Mesenchymal stem cell (in vitro differentiated cells and primary cell): ENCODE measurements at regions not wholly inside any gene's neighbourhood (a gene's known extent, or its start where the extent isn't known, plus 50 kb on each side); places are given as distances from the start of the nearest gene placed in this dataset.

Experiments
- DNase-seq: peaks from one replicate; pipeline ENCODE4 v3.0.0-alpha.2; 2013
- H2AFZ ChIP-seq: one replicate; pipeline ENCODE4 v1.6.1; 2013; ENCODE audit warnings: low read depth, mild to moderate bottlenecking, control low read depth, inconsistent platforms, low read length, moderate library complexity
- H2AK5ac ChIP-seq: 2 replicates; pipeline ENCODE4 v1.6.1; 2013; ENCODE audit warnings: low read length, moderate library complexity, mild to moderate bottlenecking, inconsistent platforms; ENCODE audit not compliant: severe bottlenecking
- H2BK120ac ChIP-seq: one replicate; pipeline ENCODE4 v1.6.1; 2013; ENCODE audit warnings: low read depth, mild to moderate bottlenecking, inconsistent platforms, low read length, moderate library complexity
- H2BK12ac ChIP-seq, 2 experiments: one replicate each; pipeline ENCODE4 v1.6.1; 2013; ENCODE audit warnings: inconsistent platforms in 2 of 2, low read length in 2 of 2, mild to moderate bottlenecking in 2 of 2, moderate library complexity in 2 of 2, control low read depth in 1 of 2
- H2BK15ac ChIP-seq: one replicate; pipeline ENCODE4 v1.6.1; 2013; ENCODE audit warnings: mild to moderate bottlenecking, low read depth, inconsistent platforms; ENCODE audit not compliant: poor library complexity, severe bottlenecking
- H2BK5ac ChIP-seq: 2 replicates; pipeline ENCODE4 v1.6.1; 2013; ENCODE audit warnings: low read depth, mild to moderate bottlenecking, low read length, control low read depth, inconsistent platforms; ENCODE audit not compliant: poor library complexity, severe bottlenecking
- H3K14ac ChIP-seq, 2 experiments: one replicate each; pipeline ENCODE4 v1.6.1; 2013; ENCODE audit warnings: inconsistent platforms in 2 of 2, low read length in 2 of 2, control low read depth in 1 of 2, mild to moderate bottlenecking in 1 of 2, moderate library complexity in 1 of 2
- H3K18ac ChIP-seq, 2 experiments: one replicate each; pipeline ENCODE4 v1.6.1; 2013; ENCODE audit warnings: inconsistent platforms in 2 of 2, low read length in 2 of 2, control low read depth in 1 of 2, low read depth in 1 of 2, mild to moderate bottlenecking in 1 of 2
- H3K23ac ChIP-seq, 2 experiments: one replicate each; pipeline ENCODE4 v1.6.1; 2013; ENCODE audit warnings: inconsistent platforms in 2 of 2, low read length in 2 of 2, mild to moderate bottlenecking in 2 of 2, moderate library complexity in 2 of 2, control low read depth in 1 of 2
- H3K27ac ChIP-seq: 2 replicates; pipeline ENCODE4 v1.5.1; 2013; ENCODE audit warnings: mild to moderate bottlenecking, moderate library complexity, low read length, control low read depth, inconsistent platforms; ENCODE audit not compliant: poor library complexity, severe bottlenecking
- H3K27me3 ChIP-seq, 2 experiments: 2 replicates each; pipeline versions ENCODE4 v1.6.1 to v1.7.0; 2013; ENCODE audit warnings: low read length in 2 of 2, mild to moderate bottlenecking in 2 of 2, moderate library complexity in 2 of 2, control low read depth in 1 of 2, inconsistent platforms in 1 of 2; ENCODE audit not compliant: control insufficient read depth in 1 of 2, insufficient read depth in 1 of 2
- H3K36me3 ChIP-seq, 2 experiments: 2 replicates each; pipeline versions ENCODE4 v1.6.1 to v1.7.0; 2013; ENCODE audit warnings: low read length in 2 of 2, control low read depth in 1 of 2, inconsistent platforms in 1 of 2, low read depth in 1 of 2, mild to moderate bottlenecking in 1 of 2; ENCODE audit not compliant: insufficient read depth in 2 of 2, control insufficient read depth in 1 of 2
- H3K4ac ChIP-seq, 2 experiments: one replicate each; pipeline ENCODE4 v1.6.1; 2013; ENCODE audit warnings: inconsistent platforms in 2 of 2, low read length in 2 of 2, mild to moderate bottlenecking in 2 of 2, moderate library complexity in 2 of 2, control low read depth in 1 of 2, low read depth in 1 of 2
- H3K4me1 ChIP-seq: 2 replicates; pipeline ENCODE4 v1.6.1; 2013; ENCODE audit warnings: low read depth, low read length, control low read depth; ENCODE audit not compliant: control insufficient read depth, insufficient read depth
- H3K4me2 ChIP-seq: 2 replicates; pipeline ENCODE4 v1.6.1; 2013; ENCODE audit warnings: low read length, mild to moderate bottlenecking, inconsistent platforms; ENCODE audit not compliant: poor library complexity, severe bottlenecking
- H3K4me3 ChIP-seq, 2 experiments: 2 replicates each; pipeline versions ENCODE4 v1.5.1 to v1.7.0; 2013; ENCODE audit warnings: low read length in 2 of 2, mild to moderate bottlenecking in 2 of 2, control low read depth in 1 of 2, low read depth in 1 of 2; ENCODE audit not compliant: insufficient read depth in 1 of 2
- H3K79me1 ChIP-seq: replicated peaks from 2 replicates; pipeline ENCODE4 v1.6.1; 2013; ENCODE audit warnings: mild to moderate bottlenecking, control low read depth, low read length, inconsistent platforms; ENCODE audit not compliant: poor library complexity, severe bottlenecking
- H3K9ac ChIP-seq: 2 replicates; pipeline ENCODE4 v1.7.0; 2013; ENCODE audit warnings: mild to moderate bottlenecking, low read length, moderate library complexity
- H3K9me3 ChIP-seq: 2 replicates; pipeline ENCODE4 v1.7.0; 2013; ENCODE audit warnings: mild to moderate bottlenecking, low read length; ENCODE audit not compliant: control insufficient read depth
- H4K8ac ChIP-seq: one replicate; pipeline ENCODE4 v1.6.1; 2013; ENCODE audit warnings: inconsistent platforms, mild to moderate bottlenecking, low read length, moderate library complexity
- H4K91ac ChIP-seq: one replicate; pipeline ENCODE4 v1.6.1; 2013; ENCODE audit warnings: mild to moderate bottlenecking, low read length, inconsistent platforms
- WGBS: methylation state at CpG from one replicate; pipeline ENCODE4 v1.1.7; 2013; ENCODE audit warnings: mixed read lengths; 5-methylcytosine and 5-hydroxymethylcytosine counted together

GRCh38 chr2:122357998-122358397, 602.5 kb downstream of the TSN start:
- DNase-seq = no peak
- H2AFZ ChIP-seq = no peak overlapping the region
- no peaks in the 10 kb centered on the region for H3K36me3 ChIP-seq
- H3K14ac ChIP-seq = no peak overlapping the region
- H3K9ac ChIP-seq = no peak overlapping the region
- no peak overlapping the region for H2BK120ac ChIP-seq
- no peak overlapping the region for H2BK12ac ChIP-seq
- no peak overlapping the region for H2AK5ac ChIP-seq
- no peak overlapping the region for H3K4ac ChIP-seq
- H2BK5ac ChIP-seq = no peak overlapping the region
- H3K79me1 ChIP-seq = no peaks in the 10 kb centered on the region
- H3K23ac ChIP-seq = no peak overlapping the region
- no peaks in the 10 kb centered on the region for H3K9me3 ChIP-seq
- no peak overlapping the region for H3K4me2 ChIP-seq
- H3K27ac ChIP-seq = no peak overlapping the region
- no peak overlapping the region for H4K8ac ChIP-seq
- no peak overlapping the region for H3K4me3 ChIP-seq
- no peak overlapping the region for H4K91ac ChIP-seq
- no peaks in the 10 kb centered on the region for H3K27me3 ChIP-seq
- 70% methylated on average over 1 of the region's 1 CpG for WGBS
- no peaks in the 10 kb centered on the region for H3K4me1 ChIP-seq
- H3K18ac ChIP-seq = no peak overlapping the region
- H2BK15ac ChIP-seq = no peak overlapping the region

GRCh38 chr2:122358729-122359128, 603.3 kb downstream of the TSN start:
- 71% methylated on average over 1 of the region's 3 CpGs for WGBS

GRCh38 chr2:122363885-122364284, 608.4 kb downstream of the TSN start:
- no peak overlapping the region for H4K91ac ChIP-seq

More at GRCh38 chr2:122358729-122359128, 603.3 kb downstream of the TSN start:
- H2BK12ac ChIP-seq = no peak overlapping the region
- no peak overlapping the region for H2AFZ ChIP-seq
- no peak overlapping the region for H3K9ac ChIP-seq
- no peak overlapping the region for H3K4me3 ChIP-seq
- H2BK5ac ChIP-seq = no peak overlapping the region
- H3K4ac ChIP-seq = no peak overlapping the region
- H2BK15ac ChIP-seq = no peak overlapping the region
- no peak overlapping the region for H4K91ac ChIP-seq
- H3K4me2 ChIP-seq = no peak overlapping the region
- no peak overlapping the region for H3K14ac ChIP-seq
- H2AK5ac ChIP-seq = no peak overlapping the region
- H3K18ac ChIP-seq = no peak overlapping the region
- H3K27me3 ChIP-seq = no peaks in the 10 kb centered on the region
- H3K23ac ChIP-seq = no peak overlapping the region
- DNase-seq = no peak
- no peak overlapping the region for H4K8ac ChIP-seq
- H3K9me3 ChIP-seq = no peaks in the 10 kb centered on the region
- H3K36me3 ChIP-seq = no peaks in the 10 kb centered on the region
- H3K27ac ChIP-seq = no peak overlapping the region
- H3K79me1 ChIP-seq = no peaks in the 10 kb centered on the region
- no peaks in the 10 kb centered on the region for H3K4me1 ChIP-seq
- H2BK120ac ChIP-seq = no peak overlapping the region

GRCh38 chr2:122366427-122366826, 611.0 kb downstream of the TSN start:
- H2BK15ac ChIP-seq = no peak overlapping the region
- H3K4me3 ChIP-seq = no peak overlapping the region
- no peak overlapping the region for H2BK120ac ChIP-seq
- WGBS = 83% methylated on average over 2 of the region's 2 CpGs
- H3K18ac ChIP-seq = no peak overlapping the region
- H3K79me1 ChIP-seq = no peaks in the 10 kb centered on the region
- H4K8ac ChIP-seq = no peak overlapping the region
- no peak overlapping the region for H3K4ac ChIP-seq
- H2BK12ac ChIP-seq = no peak overlapping the region
- H3K4me2 ChIP-seq = no peak overlapping the region
- H2BK5ac ChIP-seq = no peak overlapping the region
- H3K4me1 ChIP-seq = no peaks in the 10 kb centered on the region
- H3K36me3 ChIP-seq = no peaks in the 10 kb centered on the region
- no peak overlapping the region for H3K9ac ChIP-seq
- H3K27me3 ChIP-seq = no peaks in the 10 kb centered on the region
- H3K23ac ChIP-seq = no peak overlapping the region
- H2AK5ac ChIP-seq = no peak overlapping the region
- H3K27ac ChIP-seq = no peak overlapping the region
- no peak overlapping the region for H4K91ac ChIP-seq
- no peak overlapping the region for H3K14ac ChIP-seq
- H2AFZ ChIP-seq = no peak overlapping the region
- H3K9me3 ChIP-seq = peaks cover 3% of the 10 kb centered on the region
- DNase-seq = no peak

More at GRCh38 chr2:122363885-122364284, 608.4 kb downstream of the TSN start:
- Histone ChIP-seq H3K4ac (no peak overlapping the region), H3K4me2 (no peak overlapping the region), H3K79me1 (no peaks in the 10 kb centered on the region), H3K23ac (no peak overlapping the region), H2BK120ac (no peak overlapping the region), H3K27me3 (no peaks in the 10 kb centered on the region), H3K9ac (no peak overlapping the region), H2BK5ac (no peak overlapping the region), H2AFZ (no peak overlapping the region), H3K4me3 (no peak overlapping the region), H2AK5ac (no peak overlapping the region), H3K4me1 (no peaks in the 10 kb centered on the region), H4K8ac (no peak overlapping the region), H3K27ac (no peak overlapping the region), H2BK12ac (no peak overlapping the region), H2BK15ac (no peak overlapping the region), H3K18ac (no peak overlapping the region), H3K36me3 (no peaks in the 10 kb centered on the region), H3K9me3 (peaks cover 3% of the 10 kb centered on the region), H3K14ac (no peak overlapping the region)
- no CpG with 5 or more reads among the region's 2 CpGs for WGBS
- no peak for DNase-seq
